GM19324 (cell line): ENCODE measurements at regions not wholly inside any gene's neighbourhood (a gene's known extent, or its start where the extent isn't known, plus 50 kb on each side); places are given as distances from the start of the nearest gene placed in this dataset.

Experiments used
- ATAC-seq: cut with Tn5 transposase; IDR thresholded peaks from one replicate; pipeline ENCODE4 v1.9.1; 2021; ENCODE audit warnings: mild to moderate bottlenecking, moderate library complexity; ENCODE audit not compliant: unreplicated experiment, low FRiP score

DNA sequence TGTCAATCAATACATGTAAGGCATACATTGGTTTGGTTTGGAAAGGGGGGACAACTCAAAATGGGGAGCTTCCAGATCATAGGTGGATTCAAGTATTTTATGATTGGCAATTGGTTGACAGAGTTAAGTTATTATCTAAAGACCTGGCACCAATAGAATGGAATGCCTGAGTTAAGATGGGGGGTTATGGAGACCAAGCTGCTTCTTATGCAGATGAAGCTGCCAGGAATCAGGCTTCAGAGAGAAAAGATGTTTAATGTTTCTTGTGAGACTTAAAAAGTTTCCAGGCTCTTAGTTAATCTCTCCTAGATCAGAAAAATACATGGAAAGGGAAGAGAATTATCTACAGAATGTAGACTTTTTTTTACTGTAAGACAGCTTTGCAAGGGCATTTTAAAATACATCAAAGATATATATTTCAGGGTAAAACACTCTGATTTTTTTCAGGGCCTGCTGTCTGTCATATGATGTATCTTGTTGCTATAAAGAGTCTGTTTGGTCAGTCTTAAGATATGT lies 1343.2 kb upstream of the LRRTM1 start:
- ATAC-seq: no peak

DNA sequence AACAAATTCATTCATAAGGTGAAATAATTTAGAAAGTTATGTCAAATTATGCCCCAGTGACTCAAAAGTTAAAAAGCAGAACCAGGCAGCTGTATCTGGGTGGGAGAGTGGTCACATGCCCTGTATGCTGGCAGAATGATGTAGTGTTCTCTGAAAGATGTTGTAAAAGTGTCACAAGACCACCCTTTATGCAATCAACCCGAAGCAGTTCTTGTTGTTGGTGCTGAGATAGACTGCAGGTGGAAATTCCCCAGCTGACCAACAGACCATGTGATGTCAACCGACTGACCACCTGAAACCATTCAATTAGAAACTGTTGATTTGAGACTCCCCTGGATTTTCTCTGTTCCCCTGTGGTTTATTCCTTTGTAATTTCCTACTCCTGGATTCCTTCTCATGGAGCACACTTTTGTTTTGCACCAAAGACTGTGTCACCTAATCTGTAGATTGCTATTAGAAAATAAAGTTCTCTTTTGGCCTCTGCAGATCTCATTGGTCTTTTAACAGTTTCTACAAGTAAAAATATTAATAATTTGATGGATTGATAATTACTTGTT lies 1341.3 kb upstream of the LRRTM1 start:
- no peak for ATAC-seq

- ATAC-seq: no peak
Observed at GRCh38 chr2:81644189-81644588, 1339.6 kb upstream of the LRRTM1 start.

GRCh38 chr2:81624825-81625224 lies 1320.3 kb upstream of the LRRTM1 start:
- ATAC-seq: no peak

GRCh38 chr2:81600088-81600487 lies 1295.5 kb upstream of the LRRTM1 start:
- ATAC-seq: no peak

DNA sequence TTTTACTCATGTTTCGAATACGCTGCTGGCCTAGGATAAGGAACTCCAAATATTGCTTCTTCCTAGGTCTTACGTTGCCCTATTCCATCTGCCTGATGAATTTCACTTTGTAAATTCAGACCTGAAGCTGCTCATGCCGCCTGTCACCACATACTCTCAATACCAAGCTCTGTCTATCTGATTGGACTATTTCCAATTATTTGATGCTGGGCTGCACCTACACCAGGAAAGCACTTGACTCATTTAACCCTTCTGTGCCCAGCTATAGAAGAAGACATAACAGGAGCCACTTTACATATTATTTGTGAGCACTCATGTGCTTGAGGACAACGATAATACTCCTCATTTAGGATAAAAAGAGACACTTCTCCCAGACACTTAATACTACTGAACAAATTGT lies 1293.9 kb upstream of the LRRTM1 start:
- no peak for ATAC-seq

DNA sequence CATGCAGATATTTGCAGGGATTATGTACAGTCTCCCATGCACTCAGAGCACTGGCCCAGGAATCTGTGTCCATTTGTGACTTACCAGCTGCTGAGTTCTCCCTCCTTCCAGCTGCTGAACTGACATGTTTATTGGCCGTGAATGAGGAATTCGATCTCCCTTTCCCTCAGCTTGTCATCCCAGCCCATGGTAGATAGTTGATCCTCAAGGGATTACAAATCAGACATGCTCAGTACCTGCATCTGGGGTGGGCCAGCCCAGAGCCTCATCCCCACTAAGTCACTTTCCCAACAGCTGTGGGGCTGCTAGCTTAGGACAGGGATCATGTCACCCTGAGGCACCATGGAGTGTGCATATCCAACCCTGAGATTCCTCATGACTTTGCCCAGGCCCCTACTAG lies 1284.9 kb upstream of the LRRTM1 start:
- ATAC-seq: no peak

DNA sequence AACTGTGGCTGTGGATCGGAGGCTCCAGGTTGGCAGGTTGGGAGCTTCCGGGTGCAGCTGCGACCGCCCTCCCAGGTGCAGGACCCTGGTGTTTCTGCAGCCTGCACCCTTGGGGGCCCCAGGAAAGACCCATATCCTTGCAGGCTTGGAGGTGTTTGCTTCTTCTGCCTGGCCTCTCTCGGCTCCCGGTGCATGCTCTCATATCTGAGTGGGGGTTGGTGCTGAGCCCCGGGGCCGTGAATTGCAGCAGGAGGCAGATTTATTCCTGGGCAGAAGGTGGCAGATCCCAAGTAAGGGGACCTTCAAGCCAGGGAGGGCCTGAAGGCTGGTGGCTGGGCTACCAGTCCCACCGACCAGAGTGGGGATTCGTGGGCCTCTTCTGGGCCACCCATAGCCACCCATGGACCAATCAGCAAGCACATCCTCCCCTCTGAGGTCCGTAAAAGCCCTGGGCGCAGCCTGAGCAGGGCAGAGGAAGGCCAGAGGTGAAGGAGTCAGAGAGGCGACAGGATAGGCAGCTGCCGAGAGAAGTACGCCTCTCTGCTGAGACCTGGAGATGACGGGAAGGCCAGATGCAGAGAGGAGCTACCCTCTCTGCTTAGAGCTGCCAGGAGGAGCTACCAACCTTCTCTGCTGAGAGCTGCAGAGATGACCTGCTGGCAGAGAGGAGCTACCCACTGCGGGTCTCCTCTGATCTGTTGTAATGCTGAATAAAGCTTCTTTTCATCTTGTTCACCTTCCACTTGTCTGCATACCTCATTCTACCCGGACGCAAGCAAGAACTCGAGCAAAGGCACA lies 1279.0 kb upstream of the LRRTM1 start:
- ATAC-seq: no peak

GRCh38 chr2:81576713-81577112 lies 1272.2 kb upstream of the LRRTM1 start:
- ATAC-seq: no peak

GRCh38 chr2:81551040-81551634 lies 1246.6 kb upstream of the LRRTM1 start:
- ATAC-seq: no peak

GRCh38 chr2:81550277-81550676 lies 1245.7 kb upstream of the LRRTM1 start:
- no peak for ATAC-seq

GRCh38 chr2:81549646-81550045 lies 1245.1 kb upstream of the LRRTM1 start:
- no peak for ATAC-seq

DNA sequence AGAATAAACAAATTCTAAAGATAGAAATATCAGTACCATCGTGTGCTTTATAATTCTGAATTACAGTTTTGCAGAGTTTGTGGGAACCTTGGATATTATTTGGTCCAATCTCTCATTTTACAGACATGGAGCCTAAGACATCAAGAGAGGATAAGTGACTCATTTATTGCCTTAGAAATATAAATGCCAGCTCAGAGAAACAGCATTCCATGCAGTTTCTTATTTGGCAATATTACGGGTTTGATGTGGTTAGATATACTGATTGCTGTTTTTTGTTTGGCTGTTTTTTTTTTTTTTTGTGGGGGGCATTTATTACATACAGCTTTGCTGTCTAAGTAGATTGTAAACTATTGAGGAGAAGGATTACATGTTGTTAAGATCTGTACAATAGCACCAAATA lies 1241.1 kb upstream of the LRRTM1 start:
- ATAC-seq: no peak

DNA sequence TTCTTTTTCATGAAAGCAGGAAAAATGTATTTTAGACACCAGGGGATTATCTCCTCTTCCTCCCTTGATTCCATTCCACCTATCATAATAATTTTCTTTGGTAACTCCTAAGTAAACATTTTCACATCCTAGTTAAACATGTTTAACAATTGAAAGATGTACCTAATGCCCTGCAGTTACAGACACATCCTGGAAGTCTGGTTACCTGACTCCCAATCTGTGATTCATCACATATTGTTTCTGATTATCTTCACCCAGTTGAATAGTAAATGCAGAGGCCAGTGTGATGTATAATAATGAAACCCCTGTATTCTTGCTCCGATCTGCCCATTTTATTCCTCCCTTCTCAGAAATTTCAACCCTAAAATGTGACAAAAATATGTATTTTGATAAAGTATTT lies 1237.6 kb upstream of the LRRTM1 start:
- ATAC-seq: no peak

DNA sequence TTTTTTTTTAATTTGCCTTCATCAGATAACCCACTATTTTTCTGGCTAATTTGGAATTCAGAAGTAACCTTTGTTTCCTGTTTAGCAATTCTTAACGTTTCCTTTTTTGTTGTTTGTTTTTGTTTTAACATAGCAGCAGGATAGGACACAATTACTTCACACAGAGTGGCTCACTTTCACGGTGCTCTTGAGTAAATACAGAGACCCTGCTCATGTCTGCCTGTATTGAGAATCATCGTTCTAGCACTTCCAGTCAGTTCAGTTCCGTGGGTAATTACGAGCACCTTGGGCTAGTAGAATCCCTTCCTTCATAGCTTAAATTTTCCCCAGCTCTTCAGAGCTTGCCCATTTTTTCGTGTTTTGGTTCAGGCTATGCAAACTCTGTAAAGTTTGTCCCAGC lies 1225.4 kb upstream of the LRRTM1 start:
- ATAC-seq: no peak

DNA sequence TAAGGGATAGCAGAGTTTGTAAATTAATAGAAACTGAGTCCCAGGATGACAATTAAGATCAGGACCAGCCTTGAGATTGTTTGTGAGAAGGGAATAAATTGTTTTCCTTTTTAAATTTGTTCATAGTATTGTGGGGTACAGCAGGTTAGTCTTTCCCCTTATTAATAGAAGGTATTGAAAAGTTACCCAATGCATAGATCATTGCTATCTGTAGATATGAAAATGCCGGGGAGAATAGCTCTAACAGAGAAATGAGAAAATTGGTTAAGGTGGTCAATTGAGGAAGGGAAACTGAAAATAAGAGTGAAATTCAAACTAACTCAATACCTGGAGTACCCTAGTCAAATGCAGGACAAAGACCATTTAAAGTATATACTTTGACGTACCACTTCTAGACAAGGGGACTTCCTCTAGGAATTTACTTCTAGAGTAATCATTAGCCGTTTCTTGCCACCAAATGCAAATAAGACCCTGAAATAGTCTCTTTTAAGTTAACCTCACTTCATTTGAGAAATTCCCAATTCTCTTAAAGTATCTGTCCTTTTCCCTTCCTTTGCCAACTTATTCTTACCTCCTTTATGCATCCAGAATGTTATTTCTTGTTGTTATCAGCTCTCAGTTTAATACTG lies 1224.4 kb upstream of the LRRTM1 start:
- peak; percentile 85 for ATAC-seq

- no peak for ATAC-seq
Observed at GRCh38 chr2:81523344-81523743, 1218.8 kb upstream of the LRRTM1 start.

- no peak for ATAC-seq
Observed at GRCh38 chr2:81513328-81513727, 1208.8 kb upstream of the LRRTM1 start.

DNA sequence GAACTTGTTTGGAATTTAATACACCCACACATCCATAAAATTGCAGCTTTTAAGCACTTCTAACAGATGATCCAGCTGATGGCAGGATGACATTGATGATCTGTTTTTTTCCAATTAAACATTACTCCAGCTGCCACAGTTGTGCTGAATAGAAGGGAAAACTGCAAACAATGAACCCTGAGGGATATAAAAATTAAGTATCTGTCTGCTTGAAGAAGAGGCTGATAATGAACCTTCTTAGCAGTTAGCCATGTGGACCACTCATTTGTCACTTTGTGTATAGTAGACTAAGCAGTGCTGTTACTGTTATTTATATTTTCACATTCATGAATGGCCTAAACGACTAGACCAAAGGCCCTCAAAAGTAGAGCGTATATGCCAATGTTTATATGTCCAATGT lies 1201.0 kb upstream of the LRRTM1 start:
- no peak for ATAC-seq

DNA sequence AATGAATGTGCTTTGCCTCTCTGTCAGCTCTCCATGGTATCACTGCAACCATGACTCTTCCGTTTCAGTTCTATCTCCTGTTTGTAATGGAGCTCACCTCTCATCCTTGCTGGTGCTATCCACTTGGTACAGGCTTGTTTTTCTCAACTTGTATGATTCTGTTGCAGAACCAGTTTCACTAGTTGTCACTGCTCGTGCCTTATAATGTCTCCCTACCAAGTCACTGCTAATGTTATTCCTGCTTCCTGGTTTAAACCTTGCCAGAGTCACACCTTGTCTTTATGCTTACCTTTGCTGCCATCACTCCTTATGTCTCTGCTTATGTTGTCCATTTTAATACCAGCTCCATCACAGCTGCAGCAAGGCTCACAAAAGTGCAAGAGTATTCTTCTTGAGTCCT lies 1191.0 kb upstream of the LRRTM1 start:
- ATAC-seq: no peak

DNA sequence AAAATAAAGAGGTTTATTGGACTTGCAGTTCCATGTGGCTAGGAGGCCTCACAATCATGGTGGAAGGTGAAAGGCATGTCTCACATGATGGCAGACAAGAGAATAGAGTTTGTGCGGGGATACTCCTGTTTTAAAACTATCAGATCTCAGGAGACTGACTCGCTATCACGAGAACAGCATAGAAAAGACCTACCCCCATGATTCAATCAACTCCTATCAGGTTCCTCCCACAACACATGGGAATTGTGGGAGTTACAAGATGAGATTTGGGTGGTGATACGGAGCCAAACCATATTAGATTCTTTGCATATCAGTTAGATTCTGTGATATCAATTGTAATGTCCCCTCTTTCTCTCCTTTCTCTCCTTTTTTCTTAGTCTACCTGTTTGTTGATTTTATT lies 1178.7 kb upstream of the LRRTM1 start:
- ATAC-seq: no peak
